Activated naive CD4-positive, alpha-beta T cell (primary cell): ENCODE measurements at regions not wholly inside any gene's neighbourhood (a gene's known extent, or its start where the extent isn't known, plus 50 kb on each side); places are given as distances from the start of the nearest gene placed in this dataset.
"Not testable (repeated sequence)": the region's sequence is repeated elsewhere in the genome, so short reads cannot be mapped to it uniquely, and the experiment has no call there.

ENCODE experiments used
- DNase-seq, 4 experiments: peaks; one replicate each; lab custom pipeline; 2025; lab: John Stamatoyannopoulos, UW

- no peak for DNase-seq
These were observed 547.2 kb upstream of the ADGRL3 start for GRCh38 chr4:60652933-60653332.

GRCh38 chr4:60655356-60655755 lies 544.8 kb upstream of the ADGRL3 start:
- no peak for DNase-seq

- no peak for DNase-seq
These were observed 544.0 kb upstream of the ADGRL3 start for GRCh38 chr4:60656171-60656570.

- DNase-seq = no peak
These were observed 543.1 kb upstream of the ADGRL3 start for GRCh38 chr4:60657041-60657440.

GRCh38 chr4:60657807-60658206 lies 542.3 kb upstream of the ADGRL3 start:
- no peak for DNase-seq

- no peak for DNase-seq
These were observed 536.4 kb upstream of the ADGRL3 start for GRCh38 chr4:60663769-60664168.

- no peak for DNase-seq
These were observed 517.2 kb upstream of the ADGRL3 start for GRCh38 chr4:60682901-60683300.

GRCh38 chr4:60683357-60683756 lies 516.8 kb upstream of the ADGRL3 start:
- DNase-seq = no peak

GRCh38 chr4:60683973-60684372 lies 516.2 kb upstream of the ADGRL3 start:
- DNase-seq = no peak

- not testable (repeated sequence) for DNase-seq
These were observed 504.1 kb upstream of the ADGRL3 start for GRCh38 chr4:60696062-60696461.

- DNase-seq = no peak
These were observed 491.1 kb upstream of the ADGRL3 start for GRCh38 chr4:60709061-60709460.

- no peak for DNase-seq
These were observed 481.3 kb upstream of the ADGRL3 start for GRCh38 chr4:60718874-60719273.

GRCh38 chr4:60721685-60722084 lies 478.4 kb upstream of the ADGRL3 start:
- no peak for DNase-seq

- DNase-seq = no peak
These were observed 476.3 kb upstream of the ADGRL3 start for GRCh38 chr4:60723796-60724195.

GRCh38 chr4:60724623-60725022 lies 475.5 kb upstream of the ADGRL3 start:
- no peak for DNase-seq

GRCh38 chr4:60726779-60727178 lies 473.3 kb upstream of the ADGRL3 start:
- DNase-seq = no peak

- DNase-seq = no peak
These were observed 470.9 kb upstream of the ADGRL3 start for GRCh38 chr4:60729194-60729593.

GRCh38 chr4:60729764-60730163 lies 470.4 kb upstream of the ADGRL3 start:
- DNase-seq = not testable (repeated sequence)

- DNase-seq = no peak
These were observed 462.3 kb upstream of the ADGRL3 start for GRCh38 chr4:60737858-60738257.

GRCh38 chr4:60743654-60744053 lies 456.5 kb upstream of the ADGRL3 start:
- DNase-seq = no peak

- no peak for DNase-seq
These were observed 455.4 kb upstream of the ADGRL3 start for GRCh38 chr4:60744767-60745166.

- DNase-seq = no peak
These were observed 454.1 kb upstream of the ADGRL3 start for GRCh38 chr4:60745800-60746571.

- DNase-seq = no peak
These were observed 449.2 kb upstream of the ADGRL3 start for GRCh38 chr4:60750962-60751361.

GRCh38 chr4:60757986-60758680 lies 442.0 kb upstream of the ADGRL3 start:
- DNase-seq = no peak
